Liver (tissue), 3 donors: ENCODE measurements at regions not wholly inside any gene's neighbourhood (a gene's known extent, or its start where the extent isn't known, plus 50 kb on each side); places are given as distances from the start of the nearest gene placed in this dataset.

Source experiments
- EGR1 ChIP-seq, 2 donors: IDR thresholded peaks; 2 replicates each; pipeline ENCODE4 v1.6.1; 2016 to 2018; ENCODE audit warnings: antibody characterized with exemption in 2 of 2, low read depth in 2 of 2
- FOXA1 ChIP-seq: IDR thresholded peaks from 2 replicates; pipeline ENCODE4 v1.6.1; 2016; ENCODE audit warnings: antibody characterized with exemption
- GABPA ChIP-seq, 2 donors: IDR thresholded peaks in 1 of 2; conservative IDR thresholded peaks in 1 of 2; 2 replicates each; pipeline ENCODE4 v1.6.1; 2016; ENCODE audit warnings: antibody characterized with exemption in 2 of 2, mild to moderate bottlenecking in 1 of 2, moderate library complexity in 1 of 2
- JUND ChIP-seq, 2 donors: IDR thresholded peaks; 2 replicates each; pipeline ENCODE4 v1.6.1; 2016; ENCODE audit warnings: antibody characterized with exemption in 2 of 2
- RAD21 ChIP-seq, 2 donors: IDR thresholded peaks; 2 replicates each; pipeline ENCODE4 v1.6.1; 2016; ENCODE audit warnings: antibody characterized with exemption in 2 of 2, mild to moderate bottlenecking in 2 of 2
- RXRA ChIP-seq, 2 donors: IDR thresholded peaks; 2 replicates each; pipeline ENCODE4 v1.6.1; 2017 to 2018; ENCODE audit warnings: antibody characterized with exemption in 2 of 2, mild to moderate bottlenecking in 1 of 2
- SP1 ChIP-seq: IDR thresholded peaks from 2 replicates; pipeline ENCODE4 v1.6.1; 2018; ENCODE audit warnings: antibody characterized with exemption, mild to moderate bottlenecking
- YY1 ChIP-seq: IDR thresholded peaks from 2 replicates; pipeline ENCODE4 v1.6.1; 2016; ENCODE audit warnings: antibody characterized with exemption, mild to moderate bottlenecking
- TF ChIP-seq, protein P1 (sequence below): fragments of 150-350 bp; IDR thresholded peaks from 2 replicates; pipeline ENCODE4 v1.5.1; 2017; ENCODE audit warnings: improper control_type of control experiment, low read depth, low read length; ENCODE audit not compliant: missing input control
- TF ChIP-seq, protein P2 (sequence below): IDR thresholded peaks from 2 replicates; pipeline ENCODE4 v1.6.1; 2016; ENCODE audit warnings: antibody characterized with exemption, mild to moderate bottlenecking
- TF ChIP-seq, protein P3 (sequence below): IDR thresholded peaks from 2 replicates; pipeline ENCODE4 v1.6.1; 2016; ENCODE audit warnings: antibody characterized with exemption
- donor health status: healthy.
- donor health status: healthy.

DNA sequence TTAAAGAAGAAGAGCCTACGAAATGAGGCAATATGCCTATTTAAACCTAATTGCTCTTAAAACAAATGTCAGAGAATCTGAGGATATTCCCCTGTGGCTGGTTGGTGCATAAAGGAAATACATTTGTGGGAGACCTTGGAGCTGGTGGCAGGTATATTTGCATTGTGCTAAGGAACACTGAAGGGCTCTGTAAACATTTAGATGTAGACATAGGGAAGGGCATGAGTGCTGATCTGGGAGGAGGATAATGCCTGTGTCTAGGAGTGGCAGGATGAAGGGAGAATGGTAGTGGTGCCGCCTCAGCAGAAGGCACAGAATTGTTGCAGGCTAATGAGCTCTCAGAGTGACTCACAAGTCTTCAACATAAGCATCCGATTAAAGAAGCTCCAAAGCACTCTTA lies 85.8 kb downstream of the CD164 start:
- TF ChIP-seq, protein P1, sequence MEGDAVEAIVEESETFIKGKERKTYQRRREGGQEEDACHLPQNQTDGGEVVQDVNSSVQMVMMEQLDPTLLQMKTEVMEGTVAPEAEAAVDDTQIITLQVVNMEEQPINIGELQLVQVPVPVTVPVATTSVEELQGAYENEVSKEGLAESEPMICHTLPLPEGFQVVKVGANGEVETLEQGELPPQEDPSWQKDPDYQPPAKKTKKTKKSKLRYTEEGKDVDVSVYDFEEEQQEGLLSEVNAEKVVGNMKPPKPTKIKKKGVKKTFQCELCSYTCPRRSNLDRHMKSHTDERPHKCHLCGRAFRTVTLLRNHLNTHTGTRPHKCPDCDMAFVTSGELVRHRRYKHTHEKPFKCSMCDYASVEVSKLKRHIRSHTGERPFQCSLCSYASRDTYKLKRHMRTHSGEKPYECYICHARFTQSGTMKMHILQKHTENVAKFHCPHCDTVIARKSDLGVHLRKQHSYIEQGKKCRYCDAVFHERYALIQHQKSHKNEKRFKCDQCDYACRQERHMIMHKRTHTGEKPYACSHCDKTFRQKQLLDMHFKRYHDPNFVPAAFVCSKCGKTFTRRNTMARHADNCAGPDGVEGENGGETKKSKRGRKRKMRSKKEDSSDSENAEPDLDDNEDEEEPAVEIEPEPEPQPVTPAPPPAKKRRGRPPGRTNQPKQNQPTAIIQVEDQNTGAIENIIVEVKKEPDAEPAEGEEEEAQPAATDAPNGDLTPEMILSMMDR, result no peak
- TF ChIP-seq SP1 (no peak), RXRA (IDR thresholded peaks at IDR 0.05) (no peak), EGR1 (IDR thresholded peaks at IDR 0.05; ENCODE audit: low read depth in 2 of 2) (no peak), GABPA (IDR thresholded peaks at IDR 0.05 in 1 of 2, conservative IDR thresholded peaks at IDR 0.05 in 1 of 2) (no peak), FOXA1 (no peak), JUND (IDR thresholded peaks at IDR 0.05) (no peak), RAD21 (IDR thresholded peaks at IDR 0.05) (no peak), YY1 (no peak)
- TF ChIP-seq, protein P2, sequence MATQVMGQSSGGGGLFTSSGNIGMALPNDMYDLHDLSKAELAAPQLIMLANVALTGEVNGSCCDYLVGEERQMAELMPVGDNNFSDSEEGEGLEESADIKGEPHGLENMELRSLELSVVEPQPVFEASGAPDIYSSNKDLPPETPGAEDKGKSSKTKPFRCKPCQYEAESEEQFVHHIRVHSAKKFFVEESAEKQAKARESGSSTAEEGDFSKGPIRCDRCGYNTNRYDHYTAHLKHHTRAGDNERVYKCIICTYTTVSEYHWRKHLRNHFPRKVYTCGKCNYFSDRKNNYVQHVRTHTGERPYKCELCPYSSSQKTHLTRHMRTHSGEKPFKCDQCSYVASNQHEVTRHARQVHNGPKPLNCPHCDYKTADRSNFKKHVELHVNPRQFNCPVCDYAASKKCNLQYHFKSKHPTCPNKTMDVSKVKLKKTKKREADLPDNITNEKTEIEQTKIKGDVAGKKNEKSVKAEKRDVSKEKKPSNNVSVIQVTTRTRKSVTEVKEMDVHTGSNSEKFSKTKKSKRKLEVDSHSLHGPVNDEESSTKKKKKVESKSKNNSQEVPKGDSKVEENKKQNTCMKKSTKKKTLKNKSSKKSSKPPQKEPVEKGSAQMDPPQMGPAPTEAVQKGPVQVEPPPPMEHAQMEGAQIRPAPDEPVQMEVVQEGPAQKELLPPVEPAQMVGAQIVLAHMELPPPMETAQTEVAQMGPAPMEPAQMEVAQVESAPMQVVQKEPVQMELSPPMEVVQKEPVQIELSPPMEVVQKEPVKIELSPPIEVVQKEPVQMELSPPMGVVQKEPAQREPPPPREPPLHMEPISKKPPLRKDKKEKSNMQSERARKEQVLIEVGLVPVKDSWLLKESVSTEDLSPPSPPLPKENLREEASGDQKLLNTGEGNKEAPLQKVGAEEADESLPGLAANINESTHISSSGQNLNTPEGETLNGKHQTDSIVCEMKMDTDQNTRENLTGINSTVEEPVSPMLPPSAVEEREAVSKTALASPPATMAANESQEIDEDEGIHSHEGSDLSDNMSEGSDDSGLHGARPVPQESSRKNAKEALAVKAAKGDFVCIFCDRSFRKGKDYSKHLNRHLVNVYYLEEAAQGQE, result no peak
- TF ChIP-seq, protein P3, sequence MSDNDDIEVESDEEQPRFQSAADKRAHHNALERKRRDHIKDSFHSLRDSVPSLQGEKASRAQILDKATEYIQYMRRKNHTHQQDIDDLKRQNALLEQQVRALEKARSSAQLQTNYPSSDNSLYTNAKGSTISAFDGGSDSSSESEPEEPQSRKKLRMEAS, result no peak
